K562 (cell line): ENCODE measurements at regions not wholly inside any gene's neighbourhood (a gene's known extent, or its start where the extent isn't known, plus 50 kb on each side); places are given as distances from the start of the nearest gene placed in this dataset.

Experiments used
- BRF1 ChIP-seq: IDR thresholded peaks from 3 replicates; pipeline ENCODE4 v1.6.1; 2011; ENCODE audit warnings: borderline replicate concordance, mild to moderate bottlenecking; ENCODE audit not compliant: insufficient read length; ENCODE audit errors: extremely low read depth
- CHD2 ChIP-seq: IDR thresholded peaks from 2 replicates; pipeline ENCODE4 v1.6.1; 2011; ENCODE audit warnings: low read depth, low read length
- CREB1 ChIP-seq, 2 experiments: sonication (generic) in 1 of 2; formaldehyde crosslinking in 1 of 2; IDR thresholded peaks; 2 replicates each; pipeline versions ENCODE4 v1.6.1 to v1.8.0; 2012 to 2022; ENCODE audit warnings: inconsistent platforms in 1 of 2, mild to moderate bottlenecking in 1 of 2, missing genetic modification reagents in 1 of 2, moderate library complexity in 1 of 2
- CTCF ChIP-seq, 3 experiments: IDR thresholded peaks in 2 of 3; conservative IDR thresholded peaks in 1 of 3; 2 replicates each; pipeline ENCODE4 v1.5.1; 2011 to 2012; ENCODE audit warnings: low read length in 3 of 3, mild to moderate bottlenecking in 3 of 3, control low read depth in 2 of 3, improper control_type of control experiment in 1 of 3, inconsistent platforms in 1 of 3, low read depth in 1 of 3, mixed read lengths in 1 of 3, moderate library complexity in 1 of 3; ENCODE audit not compliant: insufficient read depth in 2 of 3
- ELF1 ChIP-seq: fragments of 200-800 bp; sonication (Bioruptor generic); IDR thresholded peaks from 2 replicates; pipeline ENCODE4 v1.6.1; 2016; ENCODE audit warnings: missing genetic modification characterization, missing compliant biosample characterization
- GATA2 ChIP-seq: sonication (generic); formaldehyde crosslinking; IDR thresholded peaks from 2 replicates; pipeline ENCODE4 v1.4.0; 2020; ENCODE audit warnings: mild to moderate bottlenecking, missing genetic modification reagents
- KHSRP ChIP-seq: fragments of 450-650 bp; IDR thresholded peaks from 2 replicates; pipeline ENCODE4 v1.6.1; 2017
- MCM2 ChIP-seq: fragments of 450-650 bp; IDR thresholded peaks from 2 replicates; pipeline ENCODE4 v1.6.1; 2017; ENCODE audit warnings: low read depth, mild to moderate bottlenecking
- MEF2A ChIP-seq: IDR thresholded peaks from 2 replicates; pipeline ENCODE4 v1.6.1; 2011; ENCODE audit warnings: low read depth, mild to moderate bottlenecking, low read length, moderate library complexity; ENCODE audit not compliant: control insufficient read depth
- SIN3A ChIP-seq, 2 experiments: fragments of 150-350 bp in 1 of 2; IDR thresholded peaks; 2 replicates each; pipeline ENCODE4 v1.6.1; 2011 to 2016; ENCODE audit warnings: borderline replicate concordance in 2 of 2, low read depth in 2 of 2, low read length in 2 of 2, mild to moderate bottlenecking in 2 of 2, moderate library complexity in 2 of 2; ENCODE audit not compliant: control insufficient read depth in 1 of 2
- ZNF24 ChIP-seq: fragments of 450-650 bp; IDR thresholded peaks from 2 replicates; pipeline ENCODE4 v1.6.1; 2016
- ZNF274 ChIP-seq: IDR thresholded peaks from 2 replicates; pipeline ENCODE4 v1.6.1; 2011; ENCODE audit warnings: low read depth, mild to moderate bottlenecking, low read length, moderate library complexity, borderline replicate concordance
- TF ChIP-seq, protein P1 (sequence below), 2 experiments: fragments of 450-650 bp; conservative IDR thresholded peaks; 2 replicates each; pipeline ENCODE4 v1.6.1; 2017; ENCODE audit warnings: mild to moderate bottlenecking in 2 of 2, moderate library complexity in 2 of 2

- TF ChIP-seq CTCF (IDR thresholded peaks at IDR 0.05 in 2 of 3, conservative IDR thresholded peaks at IDR 0.05 in 1 of 3; ENCODE audit: insufficient read depth in 2 of 3, low read depth in 1 of 3, low read length in 3 of 3) (no peak), MEF2A (no peak), BRF1 (no peak), ELF1 (tag) (no peak), KHSRP (no peak), MCM2 (no peak), SIN3A (IDR thresholded peaks at IDR 0.05; ENCODE audit: borderline replicate concordance in 2 of 2, control insufficient read depth in 1 of 2, low read depth in 2 of 2, low read length in 2 of 2) (no peak), ZNF274 (no peak), CREB1 (IDR thresholded peaks at IDR 0.05) (no peak), CREB1 (CRISPR knock-in tag; IDR thresholded peaks at IDR 0.05) (no peak), CHD2 (no peak), GATA2 (CRISPR knock-in tag) (no peak), ZNF24 (no peak)
- TF ChIP-seq, protein P1, sequence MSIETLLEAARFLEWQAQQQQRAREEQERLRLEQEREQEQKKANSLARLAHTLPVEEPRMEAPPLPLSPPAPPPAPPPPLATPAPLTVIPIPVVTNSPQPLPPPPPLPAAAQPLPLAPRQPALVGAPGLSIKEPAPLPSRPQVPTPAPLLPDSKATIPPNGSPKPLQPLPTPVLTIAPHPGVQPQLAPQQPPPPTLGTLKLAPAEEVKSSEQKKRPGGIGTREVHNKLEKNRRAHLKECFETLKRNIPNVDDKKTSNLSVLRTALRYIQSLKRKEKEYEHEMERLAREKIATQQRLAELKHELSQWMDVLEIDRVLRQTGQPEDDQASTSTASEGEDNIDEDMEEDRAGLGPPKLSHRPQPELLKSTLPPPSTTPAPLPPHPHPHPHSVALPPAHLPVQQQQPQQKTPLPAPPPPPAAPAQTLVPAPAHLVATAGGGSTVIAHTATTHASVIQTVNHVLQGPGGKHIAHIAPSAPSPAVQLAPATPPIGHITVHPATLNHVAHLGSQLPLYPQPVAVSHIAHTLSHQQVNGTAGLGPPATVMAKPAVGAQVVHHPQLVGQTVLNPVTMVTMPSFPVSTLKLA (conservative IDR thresholded peaks at IDR 0.05), result no peak
These were observed 155.6 kb downstream of the BTC start for GRCh38 chr4:74638689-74639088.
